HL-60 (cell line): ENCODE measurements at regions not wholly inside any gene's neighbourhood (a gene's known extent, or its start where the extent isn't known, plus 50 kb on each side); places are given as distances from the start of the nearest gene placed in this dataset.

ENCODE experiments used
- DNase-seq, 2 experiments: peaks; one replicate each; pipeline ENCODE4 v3.0.0-alpha.2; 2010 to 2020; ENCODE audit warnings: low read depth in 1 of 2, low spot score in 1 of 2
- H3K27ac ChIP-seq: fragments of 250-450 bp; sonication (Bioruptor Pico); replicated peaks from 2 replicates; pipeline ENCODE4 v1.5.1; 2020; ENCODE audit warnings: mild to moderate bottlenecking, moderate library complexity
- H3K27me3 ChIP-seq: fragments of 250-450 bp; sonication (Bioruptor Pico); 2 replicates; pipeline ENCODE4 v1.5.1; 2021; ENCODE audit warnings: mild to moderate bottlenecking, moderate library complexity; ENCODE audit not compliant: insufficient read depth, poor library complexity, severe bottlenecking
- H3K4me3 ChIP-seq: replicated peaks from 2 replicates; pipeline ENCODE4 v1.5.1; 2011; ENCODE audit warnings: mild to moderate bottlenecking, control low read depth, low read length; ENCODE audit not compliant: insufficient read depth
- CTCF ChIP-seq: IDR thresholded peaks from one replicate; pipeline ENCODE4 v1.5.1; 2011; ENCODE audit warnings: low read length, control low read depth, inconsistent platforms; ENCODE audit not compliant: insufficient read depth
- GABPA ChIP-seq: IDR thresholded peaks from 2 replicates; pipeline ENCODE4 v1.6.1; 2012; ENCODE audit warnings: low read depth
- POLR2AphosphoS5 ChIP-seq: IDR thresholded peaks from 2 replicates; pipeline ENCODE4 v1.6.1; 2012; ENCODE audit warnings: low read depth
- REST ChIP-seq: IDR thresholded peaks from 2 replicates; pipeline ENCODE4 v1.6.1; 2012; ENCODE audit warnings: low read depth; ENCODE audit not compliant: insufficient replicate concordance
- SPI1 ChIP-seq: IDR thresholded peaks from 2 replicates; pipeline ENCODE4 v1.6.1; 2012; ENCODE audit warnings: low read depth, mild to moderate bottlenecking, borderline replicate concordance

- no peak overlapping the region for H3K4me3 ChIP-seq
These were observed 885.7 kb upstream of the KLHL29 start for GRCh38 chr2:22499082-22499839.

GRCh38 chr2:22500555-22500935 lies 884.4 kb upstream of the KLHL29 start:
- TF ChIP-seq CTCF (no peak), SPI1 (no peak), POLR2AphosphoS5 (no peak), REST (no peak), GABPA (no peak)
- H3K27me3 ChIP-seq: no peaks in the 10 kb centered on the region

More at GRCh38 chr2:22499082-22499839, 885.7 kb upstream of the KLHL29 start:
- no peak for DNase-seq
- no peaks in the 10 kb centered on the region for H3K27me3 ChIP-seq
- TF ChIP-seq SPI1 (no peak), REST (no peak), GABPA (no peak), POLR2AphosphoS5 (no peak), CTCF (no peak)
- no peak overlapping the region for H3K27ac ChIP-seq

GRCh38 chr2:22501851-22502250 lies 883.1 kb upstream of the KLHL29 start:
- no peaks in the 10 kb centered on the region for H3K27me3 ChIP-seq
- H3K27ac ChIP-seq: no peak overlapping the region
- TF ChIP-seq SPI1 (no peak), REST (no peak), CTCF (no peak), GABPA (no peak), POLR2AphosphoS5 (no peak)
- DNase-seq: no peak
- H3K4me3 ChIP-seq: no peak overlapping the region

More at GRCh38 chr2:22500555-22500935, 884.4 kb upstream of the KLHL29 start:
- no peak for DNase-seq
- Histone ChIP-seq H3K27ac (no peak overlapping the region), H3K4me3 (no peak overlapping the region)
